K562 (cell line): ENCODE measurements at regions not wholly inside any gene's neighbourhood (a gene's known extent, or its start where the extent isn't known, plus 50 kb on each side); places are given as distances from the start of the nearest gene placed in this dataset.

Source experiments
- ATAC-seq: fragments of 200-7000 bp; cut with Tn5 transposase; 3 replicates; pipeline ENCODE4 v1.9.1; 2020; ENCODE audit warnings: moderate library complexity
- BruUV-seq: library from RNA; stranded (reverse); fragments of 400-500 nt; replicated peaks from 2 replicates; lab custom pipeline; 2021; lab: Mats Ljungman, UMichigan
- CTCF ChIA-PET: fragments of 300-600 bp; formaldehyde crosslinking; extraction: SDS; loops from one replicate; lab custom pipeline; 2021; ENCODE audit warnings: low intra/inter-chr PET ratio; lab: Yijun Ruan, JAX
- POLR2A ChIA-PET: fragments of 300-600, 350-650 bp; sonication (Branson Sonifier 250); formaldehyde crosslinking; extraction: SDS; loops from one replicate; lab custom pipeline; 2021; ENCODE audit warnings: antibody characterized with exemption, inconsistent platforms; lab: Yijun Ruan, JAX
- DNase-seq, 4 experiments: peaks; one replicate each; pipeline versions ENCODE4 v3.0.0 to v3.0.0-alpha.2; 2011 to 2018; ENCODE audit warnings: low spot score in 3 of 4, mixed read lengths in 3 of 4; ENCODE audit errors: extremely low read depth in 1 of 4
- FAIRE-seq: peaks from 2 replicates; lab custom pipeline; 2011; peaks lifted over from hg19 to GRCh38; lab: Jason Lieb, UNC
- H2AFZ ChIP-seq: 2 replicates; pipeline ENCODE4 v1.6.0; 2011; ENCODE audit warnings: low read depth, low read length, control low read depth, inconsistent platforms
- H3K27ac ChIP-seq: fragments of 200-600 bp; 3 replicates; pipeline ENCODE4 v1.8.0; 2011; ENCODE audit warnings: low read depth, mild to moderate bottlenecking, control low read depth, inconsistent platforms, low read length, moderate library complexity, mixed read lengths; ENCODE audit errors: extremely low read depth
- H3K27me3 ChIP-seq, 2 experiments: fragments of 300-600 bp in 1 of 2; 2 replicates in 1 of 2; 3 replicates in 1 of 2; pipeline versions ENCODE4 v1.6.0 to v1.8.0; 2011; ENCODE audit warnings: inconsistent platforms in 2 of 2, low read length in 2 of 2, mild to moderate bottlenecking in 1 of 2, mixed read lengths in 1 of 2, moderate library complexity in 1 of 2; ENCODE audit not compliant: control insufficient read depth in 2 of 2, insufficient read depth in 2 of 2
- H3K36me3 ChIP-seq: fragments of 300-600 bp; 3 replicates; pipeline ENCODE4 v1.8.0; 2011; ENCODE audit warnings: mild to moderate bottlenecking, low read length, inconsistent platforms; ENCODE audit not compliant: control insufficient read depth, insufficient read depth
- H3K4me1 ChIP-seq, 2 experiments: fragments of 200-600 bp in 1 of 2; replicated peaks in 1 of 2; 2 replicates in 1 of 2; 3 replicates in 1 of 2; pipeline versions ENCODE4 v1.5.1 to v1.8.0; 2011; ENCODE audit warnings: inconsistent platforms in 2 of 2, low read length in 2 of 2, mild to moderate bottlenecking in 1 of 2, mixed read lengths in 1 of 2, moderate library complexity in 1 of 2; ENCODE audit not compliant: control insufficient read depth in 2 of 2, insufficient read depth in 2 of 2
- H3K4me2 ChIP-seq: 2 replicates; pipeline ENCODE4 v1.6.1; 2011; ENCODE audit warnings: low read length, control low read depth, inconsistent platforms, mixed read lengths; ENCODE audit not compliant: insufficient read depth
- H3K4me3 ChIP-seq: fragments of 200-600 bp; sonication (generic), shearing (Covaris generic); 2 replicates; pipeline ENCODE4 v1.5.1; 2016; ENCODE audit warnings: control low read depth, inconsistent platforms
- H3K79me2 ChIP-seq: fragments of 200-600 bp; 3 replicates; pipeline ENCODE4 v1.8.0; 2011; ENCODE audit warnings: low read length, inconsistent platforms; ENCODE audit not compliant: control insufficient read depth, insufficient read depth
- H3K9ac ChIP-seq, 2 experiments: 2 replicates each; pipeline versions ENCODE4 v1.6.0 to v1.6.1; 2011; ENCODE audit warnings: low read depth in 2 of 2, low read length in 2 of 2, control low read depth in 1 of 2, inconsistent platforms in 1 of 2, mild to moderate bottlenecking in 1 of 2, mixed read lengths in 1 of 2; ENCODE audit not compliant: insufficient read depth in 1 of 2
- H3K9me1 ChIP-seq: one replicate; pipeline ENCODE4 v1.6.0; 2011; ENCODE audit warnings: inconsistent platforms, mild to moderate bottlenecking, low read length, moderate library complexity; ENCODE audit not compliant: control insufficient read depth, insufficient read depth
- H3K9me3 ChIP-seq: replicated peaks from 2 replicates; pipeline ENCODE4 v1.5.1; 2011; ENCODE audit warnings: low read depth, low read length, inconsistent platforms; ENCODE audit not compliant: control insufficient read depth, insufficient read depth
- H4K20me1 ChIP-seq: replicated peaks from 2 replicates; pipeline ENCODE4 v1.6.1; 2011; ENCODE audit warnings: low read length, inconsistent platforms, mixed read lengths; ENCODE audit not compliant: control insufficient read depth, insufficient read depth
- BDP1 ChIP-seq: IDR thresholded peaks from 3 replicates; pipeline ENCODE4 v1.6.1; 2011; ENCODE audit not compliant: insufficient read length, insufficient read depth
- CREBBP ChIP-seq: IDR thresholded peaks from one replicate; pipeline ENCODE4 v1.6.1; 2012; ENCODE audit warnings: low read depth, mild to moderate bottlenecking, control low read depth, inconsistent platforms, low read length
- EGR1 ChIP-seq: fragments of 450-650 bp; conservative IDR thresholded peaks from 2 replicates; pipeline ENCODE4 v1.6.1; 2017; ENCODE audit warnings: mild to moderate bottlenecking
- ELF2 ChIP-seq: fragments of 250-450 bp; sonication (Bioruptor Pico); IDR thresholded peaks from 2 replicates; pipeline ENCODE4 v1.5.0; 2021; ENCODE audit warnings: mild to moderate bottlenecking
- FOXJ3 ChIP-seq: sonication (generic); formaldehyde crosslinking; IDR thresholded peaks from 2 replicates; pipeline ENCODE4 v1.4.0; 2020; ENCODE audit warnings: mild to moderate bottlenecking, missing genetic modification reagents
- FOXP4 ChIP-seq: sonication (generic); formaldehyde crosslinking; IDR thresholded peaks from 2 replicates; pipeline ENCODE4 v1.8.0; 2022; ENCODE audit warnings: mild to moderate bottlenecking, missing genetic modification reagents, borderline replicate concordance
- GABPA ChIP-seq: fragments of 200-800 bp; sonication (Bioruptor generic); conservative IDR thresholded peaks from 2 replicates; pipeline ENCODE4 v1.6.1; 2016; ENCODE audit warnings: low read depth, missing genetic modification characterization, missing compliant biosample characterization
- KAT2B ChIP-seq: IDR thresholded peaks from one replicate; pipeline ENCODE4 v1.6.1; 2012; ENCODE audit warnings: low read depth, mild to moderate bottlenecking, control low read depth, inconsistent platforms, low read length, moderate library complexity
- KHSRP ChIP-seq: fragments of 450-650 bp; IDR thresholded peaks from 2 replicates; pipeline ENCODE4 v1.6.1; 2017
- MAFG ChIP-seq: fragments of 450-650 bp; conservative IDR thresholded peaks from 2 replicates; pipeline ENCODE4 v1.6.1; 2016; ENCODE audit warnings: missing genetic modification characterization, missing compliant biosample characterization
- MECOM ChIP-seq: fragments of 250-450 bp; sonication (Bioruptor Pico); IDR thresholded peaks from 2 replicates; pipeline ENCODE4 v1.8.0; 2022; ENCODE audit warnings: inconsistent platforms
- MTA2 ChIP-seq: fragments of 450-650 bp; IDR thresholded peaks from 2 replicates; pipeline ENCODE4 v1.6.1; 2016; ENCODE audit warnings: low read depth
- MYBL2 ChIP-seq, 2 experiments: fragments of 450-650 bp in 1 of 2; sonication (generic) in 1 of 2; formaldehyde crosslinking in 1 of 2; IDR thresholded peaks; 2 replicates each; pipeline versions ENCODE4 v1.6.1 to v1.8.1; 2017 to 2022; ENCODE audit warnings: borderline replicate concordance in 1 of 2, inconsistent platforms in 1 of 2, low read depth in 1 of 2, mild to moderate bottlenecking in 1 of 2, missing genetic modification reagents in 1 of 2, moderate library complexity in 1 of 2
- NCOA2 ChIP-seq, 2 experiments: fragments of 450-650 bp; IDR thresholded peaks; 2 replicates each; pipeline ENCODE4 v1.6.1; 2018; ENCODE audit warnings: mild to moderate bottlenecking in 2 of 2, moderate library complexity in 1 of 2; ENCODE audit not compliant: partially characterized antibody in 2 of 2
- SMAD4 ChIP-seq: fragments of 250-450 bp; sonication (Bioruptor Pico); conservative IDR thresholded peaks from 2 replicates; pipeline ENCODE4 v1.8.0; 2021; ENCODE audit warnings: inconsistent platforms, mild to moderate bottlenecking, moderate library complexity
- TCF7 ChIP-seq: sonication (generic); IDR thresholded peaks from 2 replicates; pipeline ENCODE4 v1.6.1; 2016; ENCODE audit warnings: antibody characterized with exemption, borderline replicate concordance
- ZBTB49 ChIP-seq: sonication (generic); formaldehyde crosslinking; IDR thresholded peaks from 2 replicates; pipeline ENCODE4 v1.8.0; 2022; ENCODE audit warnings: missing genetic modification reagents, mild to moderate bottlenecking, borderline replicate concordance
- WGBS: fragments of 100-300 bp; shearing (Covaris generic); methylation state at CpG from one replicate; pipeline ENCODE4 v1.1.6; 2016; ENCODE audit warnings: low coverage, mixed read lengths; ENCODE audit not compliant: insufficient coverage; ENCODE audit errors: missing lambda C conversion rate; 5-methylcytosine and 5-hydroxymethylcytosine counted together
- in situ Hi-C: fragments of 300-500 bp; cut with MboI; formaldehyde crosslinking; loops from 4 replicates; pipeline ENCODE4 v1.15.0; 2018; ENCODE audit warnings: inconsistent platforms, mixed read lengths
- intact Hi-C: fragments of 100-400 bp; cut with micrococcal nuclease; formaldehyde crosslinking; loops from 2 replicates; pipeline ENCODE4 v1.14.2; 2022
- TF ChIP-seq, protein P1 (sequence below): IDR thresholded peaks from 2 replicates; pipeline ENCODE4 v1.6.1; 2014; ENCODE audit warnings: antibody characterized with exemption

GRCh38 chr4:124095621-124096020 is 616.9 kb downstream of the ANKRD50 start (continued):
- no peak for TF ChIP-seq ZBTB49 (CRISPR knock-in tag)
- no peak for TF ChIP-seq MTA2
- TF ChIP-seq FOXJ3 (CRISPR knock-in tag), result no peak
- TF ChIP-seq, all 486 proteins: peak for 0

GRCh38 chr4:124096290-124096689 is 616.2 kb downstream of the ANKRD50 start:
- intact Hi-C loops, result no loop called here
- POLR2A ChIA-PET, result no interaction called here
- TF ChIP-seq FOXP4 (CRISPR knock-in tag) (no peak), MYBL2 (IDR thresholded peaks at IDR 0.05; ENCODE audit: low read depth) (no peak), MYBL2 (CRISPR knock-in tag; IDR thresholded peaks at IDR 0.05; ENCODE audit: borderline replicate concordance) (no peak), EGR1 (no peak), CREBBP (no peak), TCF7 (no peak), KHSRP (no peak), GABPA (tag) (no peak), NCOA2 (IDR thresholded peaks at IDR 0.05; ENCODE audit: partially characterized antibody in 2 of 2) (no peak), MECOM (no peak), SMAD4 (CRISPR knock-in tag) (no peak), MAFG (tag) (no peak), KAT2B (no peak), BDP1 (no peak), ELF2 (CRISPR knock-in tag) (no peak)
- TF ChIP-seq, protein P1, sequence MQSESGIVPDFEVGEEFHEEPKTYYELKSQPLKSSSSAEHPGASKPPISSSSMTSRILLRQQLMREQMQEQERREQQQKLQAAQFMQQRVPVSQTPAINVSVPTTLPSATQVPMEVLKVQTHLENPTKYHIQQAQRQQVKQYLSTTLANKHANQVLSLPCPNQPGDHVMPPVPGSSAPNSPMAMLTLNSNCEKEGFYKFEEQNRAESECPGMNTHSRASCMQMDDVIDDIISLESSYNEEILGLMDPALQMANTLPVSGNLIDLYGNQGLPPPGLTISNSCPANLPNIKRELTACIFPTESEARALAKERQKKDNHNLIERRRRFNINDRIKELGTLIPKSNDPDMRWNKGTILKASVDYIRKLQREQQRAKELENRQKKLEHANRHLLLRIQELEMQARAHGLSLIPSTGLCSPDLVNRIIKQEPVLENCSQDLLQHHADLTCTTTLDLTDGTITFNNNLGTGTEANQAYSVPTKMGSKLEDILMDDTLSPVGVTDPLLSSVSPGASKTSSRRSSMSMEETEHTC, result no peak

More at GRCh38 chr4:124096290-124096689, 616.2 kb downstream of the ANKRD50 start:
- Histone ChIP-seq H3K4me1 (no peaks in the 10 kb centered on the region), H3K4me3 (no peak overlapping the region), H4K20me1 (no peaks in the 10 kb centered on the region), H3K9me3 (no peaks in the 10 kb centered on the region), H3K79me2 (no peaks in the 10 kb centered on the region), H3K27ac (no peak overlapping the region), H3K9ac (no peak overlapping the region), H3K27me3 (no peaks in the 10 kb centered on the region), H3K4me2 (no peak overlapping the region), H2AFZ (no peak overlapping the region), H3K36me3 (no peaks in the 10 kb centered on the region), H3K9me1 (no peaks in the 10 kb centered on the region)
- BruUV-seq, result no TSS peak
- ATAC-seq (no peak), DNase-seq (no peak), FAIRE-seq (no peak)
- WGBS, result 0% methylated on average over 1 of the region's 1 CpG
- in situ Hi-C loops, result no loop called here
- CTCF ChIA-PET, result no interaction called here
